HEK293 (cell line): ENCODE measurements at regions not wholly inside any gene's neighbourhood (a gene's known extent, or its start where the extent isn't known, plus 50 kb on each side); places are given as distances from the start of the nearest gene placed in this dataset.

ENCODE experiments used
- ATF2 ChIP-seq: fragments of 450-650 bp; formaldehyde crosslinking; IDR thresholded peaks from 2 replicates; pipeline ENCODE4 v1.5.1; 2016; ENCODE audit warnings: missing biosample characterization, missing genetic modification characterization, low read depth
- MEIS1 ChIP-seq: sonication (generic); formaldehyde crosslinking; IDR thresholded peaks from 2 replicates; pipeline ENCODE4 v1.8.1; 2022; ENCODE audit warnings: missing genetic modification reagents, mild to moderate bottlenecking, borderline replicate concordance
- REST ChIP-seq: fragments of 450-650 bp; formaldehyde crosslinking; IDR thresholded peaks from 2 replicates; pipeline ENCODE4 v1.5.1; 2016; ENCODE audit warnings: missing biosample characterization, missing genetic modification characterization
- YY1 ChIP-seq: fragments of 450-650 bp; formaldehyde crosslinking; IDR thresholded peaks from 2 replicates; pipeline ENCODE4 v1.5.1; 2018; ENCODE audit warnings: missing biosample characterization, missing genetic modification characterization
- ZBTB1 ChIP-seq: fragments of 450-650 bp; formaldehyde crosslinking; IDR thresholded peaks from 2 replicates; pipeline ENCODE4 v1.5.1; 2016; ENCODE audit warnings: missing biosample characterization, missing genetic modification characterization
- ZNF777 ChIP-seq: fragments of 450-650 bp; formaldehyde crosslinking; IDR thresholded peaks from 2 replicates; pipeline ENCODE4 v1.5.1; 2017; ENCODE audit warnings: missing biosample characterization, missing genetic modification characterization, borderline replicate concordance
- TF ChIP-seq, protein P1 (sequence below): fragments of 450-650 bp; formaldehyde crosslinking; IDR thresholded peaks from 2 replicates; pipeline ENCODE4 v1.5.1; 2016; ENCODE audit warnings: missing biosample characterization, missing genetic modification characterization

GRCh38 chr17:56020369-56020768 is 132.9 kb upstream of the ANKFN1 start:
- TF ChIP-seq, protein P1, sequence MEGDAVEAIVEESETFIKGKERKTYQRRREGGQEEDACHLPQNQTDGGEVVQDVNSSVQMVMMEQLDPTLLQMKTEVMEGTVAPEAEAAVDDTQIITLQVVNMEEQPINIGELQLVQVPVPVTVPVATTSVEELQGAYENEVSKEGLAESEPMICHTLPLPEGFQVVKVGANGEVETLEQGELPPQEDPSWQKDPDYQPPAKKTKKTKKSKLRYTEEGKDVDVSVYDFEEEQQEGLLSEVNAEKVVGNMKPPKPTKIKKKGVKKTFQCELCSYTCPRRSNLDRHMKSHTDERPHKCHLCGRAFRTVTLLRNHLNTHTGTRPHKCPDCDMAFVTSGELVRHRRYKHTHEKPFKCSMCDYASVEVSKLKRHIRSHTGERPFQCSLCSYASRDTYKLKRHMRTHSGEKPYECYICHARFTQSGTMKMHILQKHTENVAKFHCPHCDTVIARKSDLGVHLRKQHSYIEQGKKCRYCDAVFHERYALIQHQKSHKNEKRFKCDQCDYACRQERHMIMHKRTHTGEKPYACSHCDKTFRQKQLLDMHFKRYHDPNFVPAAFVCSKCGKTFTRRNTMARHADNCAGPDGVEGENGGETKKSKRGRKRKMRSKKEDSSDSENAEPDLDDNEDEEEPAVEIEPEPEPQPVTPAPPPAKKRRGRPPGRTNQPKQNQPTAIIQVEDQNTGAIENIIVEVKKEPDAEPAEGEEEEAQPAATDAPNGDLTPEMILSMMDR (tag by site-specific recombination), result no peak
- TF ChIP-seq ATF2 (no peak), REST (tag by site-specific recombination) (no peak), ZBTB1 (tag by site-specific recombination) (no peak), MEIS1 (no peak), ZNF777 (tag by site-specific recombination) (no peak), YY1 (tag by site-specific recombination) (no peak)
